Naive thymus-derived CD4-positive, alpha-beta T cell (primary cell): ENCODE measurements at regions not wholly inside any gene's neighbourhood (a gene's known extent, or its start where the extent isn't known, plus 50 kb on each side); places are given as distances from the start of the nearest gene placed in this dataset.
"Not testable (repeated sequence)": the region's sequence is repeated elsewhere in the genome, so short reads cannot be mapped to it uniquely, and the experiment has no call there.

Source experiments
- ATAC-seq: fragments of 150-1000 bp; cut with Tn5 transposase; 2 replicates; pipeline ENCODE4 v1.10.0; 2021; ENCODE audit warnings: mild to moderate bottlenecking, moderate library complexity
- CTCF ChIA-PET: fragments of 350-600 bp; sonication (Branson Sonifier 250); formaldehyde crosslinking; loops from one replicate; lab custom pipeline; 2021; ENCODE audit warnings: antibody characterized with exemption; lab: Charles Lee
- POLR2A ChIA-PET: fragments of 350-600 bp; sonication (Branson Sonifier 250); formaldehyde crosslinking; loops from one replicate; lab custom pipeline; 2021; ENCODE audit warnings: antibody characterized with exemption, inconsistent platforms; lab: Charles Lee
- DNase-seq, 9 donors: peaks; one replicate each; pipeline versions ENCODE4 v3.0.0 to v3.0.0-alpha.2; 2020 to 2022; ENCODE audit warnings: mixed read lengths in 1 of 9
- H3K27ac ChIP-seq: one replicate; pipeline ENCODE4 v1.7.0; 2013; ENCODE audit warnings: mild to moderate bottlenecking, low read depth, low read length, moderate library complexity
- H3K27me3 ChIP-seq, 2 donors: one replicate each; pipeline ENCODE4 v1.7.0; 2013; ENCODE audit warnings: low read length in 2 of 2, mild to moderate bottlenecking in 2 of 2, moderate library complexity in 2 of 2; ENCODE audit not compliant: control insufficient read depth in 2 of 2, insufficient read depth in 2 of 2
- H3K36me3 ChIP-seq, 3 experiments: 1 replicate in 2 of 3; 2 replicates in 1 of 3; pipeline ENCODE4 v1.7.0; 2013; ENCODE audit warnings: low read length in 3 of 3, mild to moderate bottlenecking in 3 of 3, moderate library complexity in 1 of 3; ENCODE audit not compliant: insufficient read depth in 3 of 3, control insufficient read depth in 2 of 3
- H3K4me1 ChIP-seq, 2 donors: one replicate each; pipeline ENCODE4 v1.7.0; 2013; ENCODE audit warnings: low read length in 2 of 2, mild to moderate bottlenecking in 2 of 2, moderate library complexity in 1 of 2; ENCODE audit not compliant: control insufficient read depth in 2 of 2, insufficient read depth in 2 of 2
- H3K4me3 ChIP-seq: 2 replicates; pipeline ENCODE4 v1.7.0; 2013; ENCODE audit warnings: mild to moderate bottlenecking, low read length
- H3K9me3 ChIP-seq, 3 experiments: 1 replicate in 2 of 3; 2 replicates in 1 of 3; pipeline ENCODE4 v1.7.0; 2013; ENCODE audit warnings: low read length in 3 of 3; ENCODE audit not compliant: control insufficient read depth in 2 of 3
- H3K27ac Mint-ChIP-seq, 9 donors: one replicate each; pipeline ENCODE4 v1.8.0; 2020 to 2022; ENCODE audit warnings: mixed read lengths in 9 of 9, mild to moderate bottlenecking in 8 of 9, moderate library complexity in 5 of 9, inconsistent platforms in 2 of 9
- H3K27me3 Mint-ChIP-seq, 5 donors: one replicate each; pipeline ENCODE4 v1.8.0; 2021 to 2022; ENCODE audit warnings: mixed read lengths in 5 of 5, mild to moderate bottlenecking in 1 of 5
- H3K36me3 Mint-ChIP-seq, 5 donors: one replicate each; pipeline ENCODE4 v1.8.0; 2020 to 2022; ENCODE audit warnings: mixed read lengths in 5 of 5, mild to moderate bottlenecking in 3 of 5, inconsistent platforms in 1 of 5
- H3K4me1 Mint-ChIP-seq, 7 donors: one replicate each; pipeline ENCODE4 v1.8.0; 2020 to 2022; ENCODE audit warnings: mixed read lengths in 7 of 7, mild to moderate bottlenecking in 3 of 7, inconsistent platforms in 1 of 7
- H3K4me3 Mint-ChIP-seq, 10 donors: one replicate each; pipeline ENCODE4 v1.8.0; 2020 to 2022; ENCODE audit warnings: mild to moderate bottlenecking in 10 of 10, mixed read lengths in 10 of 10, moderate library complexity in 6 of 10, inconsistent platforms in 2 of 10
- H3K9me3 Mint-ChIP-seq, 11 donors: one replicate each; pipeline ENCODE4 v1.8.0; 2020 to 2022; ENCODE audit warnings: mixed read lengths in 11 of 11, mild to moderate bottlenecking in 4 of 11, inconsistent platforms in 1 of 11, moderate library complexity in 1 of 11
- intact Hi-C, 2 donors: fragments of 100-400 bp; cut with micrococcal nuclease; formaldehyde crosslinking; loops; one replicate each; pipeline ENCODE4 v1.15.1; 2023

- no peak for ATAC-seq
- H3K4me1 ChIP-seq, result no peaks in the 10 kb centered on the region
- ChIA-PET POLR2A (no interaction called here), CTCF (no interaction called here)
- Mint-ChIP-seq H3K27ac (no peak overlapping the region), H3K4me1 (no peaks in the 10 kb centered on the region), H3K27me3 (peaks cover 0 to 16% (median 7%) of the 10 kb centered on the region in 5 donors), H3K36me3 (no peaks in the 10 kb centered on the region), H3K4me3 (no peak overlapping the region), H3K9me3 (no peaks in the 10 kb centered on the region)
- H3K27ac ChIP-seq, result no peak overlapping the region
- H3K27me3 ChIP-seq, result no peaks in the 10 kb centered on the region
- intact Hi-C loops, result no loop called here
- no peaks in the 10 kb centered on the region for H3K9me3 ChIP-seq
- H3K36me3 ChIP-seq, result no peaks in the 10 kb centered on the region
- H3K4me3 ChIP-seq, result no peak overlapping the region
- DNase-seq, result no peak
Measured at GRCh38 chrX:52270453-52271116, 85.9 kb downstream of the MAGED4 start.

GRCh38 chrX:52271206-52271605 lies 86.5 kb downstream of the MAGED4 start:
- H3K4me3 Mint-ChIP-seq, result no peak overlapping the region

GRCh38 chrX:52277666-52278065 lies 91.2 kb upstream of the XAGE2 start:
- DNase-seq (no peak), ATAC-seq (no peak)
- H3K36me3 Mint-ChIP-seq, result no peaks in the 10 kb centered on the region
- H3K4me3 ChIP-seq, result no peak overlapping the region
- POLR2A ChIA-PET, result no interaction called here
- peaks cover 0 to 16% (median 10%) of the 10 kb centered on the region in 5 donors for H3K27me3 Mint-ChIP-seq
- no peak overlapping the region for H3K27ac ChIP-seq
- H3K4me3 Mint-ChIP-seq, result no peak overlapping the region
- H3K27me3 ChIP-seq, result no peaks in the 10 kb centered on the region
- H3K9me3 Mint-ChIP-seq, result peaks cover 0 to 9% (median 2%) of the 10 kb centered on the region in 11 donors
- no peaks in the 10 kb centered on the region for H3K4me1 ChIP-seq
- intact Hi-C loops, result no loop called here
- H3K9me3 ChIP-seq, result no peaks in the 10 kb centered on the region
- no peak overlapping the region for H3K27ac Mint-ChIP-seq
- H3K4me1 Mint-ChIP-seq, result no peaks in the 10 kb centered on the region
- CTCF ChIA-PET, result no interaction called here
- H3K36me3 ChIP-seq, result no peaks in the 10 kb centered on the region

More at GRCh38 chrX:52271206-52271605, 86.5 kb downstream of the MAGED4 start:
- H3K27me3 ChIP-seq, result no peaks in the 10 kb centered on the region
- intact Hi-C loops, result no loop called here
- no peaks in the 10 kb centered on the region for H3K4me1 Mint-ChIP-seq
- peak in 1 of 9 donors; percentile 9 for DNase-seq
- no peaks in the 10 kb centered on the region for H3K9me3 Mint-ChIP-seq
- H3K4me3 ChIP-seq, result no peak overlapping the region
- CTCF ChIA-PET, result no interaction called here
- H3K4me1 ChIP-seq, result no peaks in the 10 kb centered on the region
- no peak overlapping the region for H3K27ac Mint-ChIP-seq
- H3K36me3 ChIP-seq, result no peaks in the 10 kb centered on the region
- H3K27me3 Mint-ChIP-seq, result peaks cover 0 to 12% (median 9%) of the 10 kb centered on the region in 5 donors
- H3K9me3 ChIP-seq, result no peaks in the 10 kb centered on the region
- H3K27ac ChIP-seq, result no peak overlapping the region
- no peak for ATAC-seq
- H3K36me3 Mint-ChIP-seq, result no peaks in the 10 kb centered on the region
- POLR2A ChIA-PET, result no interaction called here

GRCh38 chrX:52280812-52281211 lies 88.0 kb upstream of the XAGE2 start:
- peaks cover 0 to 8% (median 2%) of the 10 kb centered on the region in 5 donors for H3K27me3 Mint-ChIP-seq
- no peaks in the 10 kb centered on the region for H3K4me1 ChIP-seq
- DNase-seq, result no peak
- no peak overlapping the region for H3K4me3 ChIP-seq
- no peak for ATAC-seq
- H3K9me3 Mint-ChIP-seq, result peaks cover 0 to 9% (median 2%) of the 10 kb centered on the region in 11 donors
- no peak overlapping the region for H3K4me3 Mint-ChIP-seq
- intact Hi-C loops, result no loop called here
- H3K27ac ChIP-seq, result no peak overlapping the region
- H3K4me1 Mint-ChIP-seq, result no peaks in the 10 kb centered on the region
- H3K27ac Mint-ChIP-seq, result no peak overlapping the region
- ChIA-PET CTCF (no interaction called here), POLR2A (no interaction called here)
- no peaks in the 10 kb centered on the region for H3K27me3 ChIP-seq
- H3K9me3 ChIP-seq, result no peaks in the 10 kb centered on the region
- no peaks in the 10 kb centered on the region for H3K36me3 Mint-ChIP-seq
- no peaks in the 10 kb centered on the region for H3K36me3 ChIP-seq

GRCh38 chrX:52284865-52285264 lies 84.0 kb upstream of the XAGE2 start:
- H3K4me1 ChIP-seq, result no peaks in the 10 kb centered on the region
- POLR2A ChIA-PET, result no interaction called here
- Mint-ChIP-seq H3K36me3 (no peaks in the 10 kb centered on the region), H3K27me3 (peaks cover 0 to 10% (median 0%) of the 10 kb centered on the region in 5 donors), H3K4me1 (no peaks in the 10 kb centered on the region), H3K27ac (no peak overlapping the region), H3K9me3 (peaks cover 0 to 14% (median 4%) of the 10 kb centered on the region in 11 donors), H3K4me3 (no peak overlapping the region)
- no peaks in the 10 kb centered on the region for H3K27me3 ChIP-seq
- DNase-seq (no peak), ATAC-seq (no peak)
- intact Hi-C loops, result no loop called here
- no peak overlapping the region for H3K27ac ChIP-seq
- no peaks in the 10 kb centered on the region for H3K9me3 ChIP-seq
- H3K4me3 ChIP-seq, result no peak overlapping the region
- no peaks in the 10 kb centered on the region for H3K36me3 ChIP-seq
- CTCF ChIA-PET, result no interaction called here

GRCh38 chrX:52298968-52299367 lies 69.9 kb upstream of the XAGE2 start:
- H3K27ac ChIP-seq, H3K4me3 ChIP-seq, H3K9me3 Mint-ChIP-seq, H3K9me3 ChIP-seq, H3K36me3 ChIP-seq, H3K27me3 Mint-ChIP-seq, intact Hi-C loops, DNase-seq, H3K4me1 Mint-ChIP-seq, ATAC-seq, H3K4me3 Mint-ChIP-seq, CTCF ChIA-PET, H3K4me1 ChIP-seq, H3K27ac Mint-ChIP-seq, POLR2A ChIA-PET, H3K36me3 Mint-ChIP-seq, H3K27me3 ChIP-seq: not testable (repeated sequence)

- H3K9me3 ChIP-seq, intact Hi-C loops, H3K4me1 ChIP-seq, H3K9me3 Mint-ChIP-seq, POLR2A ChIA-PET, H3K27me3 ChIP-seq, ATAC-seq, DNase-seq, H3K27ac Mint-ChIP-seq, CTCF ChIA-PET, H3K27ac ChIP-seq, H3K4me3 Mint-ChIP-seq, H3K36me3 ChIP-seq, H3K4me1 Mint-ChIP-seq, H3K36me3 Mint-ChIP-seq, H3K27me3 Mint-ChIP-seq, H3K4me3 ChIP-seq: not testable (repeated sequence)
Measured at GRCh38 chrX:52308532-52308931, 60.3 kb upstream of the XAGE2 start.
